ENCODE measurements at regions not wholly inside any gene's neighbourhood (a gene's known extent, or its start where the extent isn't known, plus 50 kb on each side); places are given as distances from the start of the nearest gene placed in this dataset.

DNA sequence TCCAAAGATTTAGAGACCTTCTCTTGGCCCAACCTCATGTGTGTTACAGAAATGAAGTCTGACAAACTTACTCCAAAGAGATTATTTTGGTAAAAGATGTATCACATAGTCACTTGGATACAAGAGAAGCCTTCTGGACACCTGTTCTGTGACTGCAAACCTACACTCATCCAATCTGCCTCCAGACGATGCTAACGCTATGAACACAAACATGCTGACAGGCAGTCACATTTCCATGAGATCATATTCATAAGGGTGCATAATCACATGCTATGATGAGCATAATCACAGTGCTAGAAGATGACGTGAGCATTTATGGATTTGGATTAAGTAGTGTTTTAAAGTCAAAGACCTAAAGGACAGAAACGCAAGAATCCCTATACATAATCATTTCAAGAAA, 340.2 kb downstream of the HACE1 start:
- TF ChIP-seq, protein P1, sequence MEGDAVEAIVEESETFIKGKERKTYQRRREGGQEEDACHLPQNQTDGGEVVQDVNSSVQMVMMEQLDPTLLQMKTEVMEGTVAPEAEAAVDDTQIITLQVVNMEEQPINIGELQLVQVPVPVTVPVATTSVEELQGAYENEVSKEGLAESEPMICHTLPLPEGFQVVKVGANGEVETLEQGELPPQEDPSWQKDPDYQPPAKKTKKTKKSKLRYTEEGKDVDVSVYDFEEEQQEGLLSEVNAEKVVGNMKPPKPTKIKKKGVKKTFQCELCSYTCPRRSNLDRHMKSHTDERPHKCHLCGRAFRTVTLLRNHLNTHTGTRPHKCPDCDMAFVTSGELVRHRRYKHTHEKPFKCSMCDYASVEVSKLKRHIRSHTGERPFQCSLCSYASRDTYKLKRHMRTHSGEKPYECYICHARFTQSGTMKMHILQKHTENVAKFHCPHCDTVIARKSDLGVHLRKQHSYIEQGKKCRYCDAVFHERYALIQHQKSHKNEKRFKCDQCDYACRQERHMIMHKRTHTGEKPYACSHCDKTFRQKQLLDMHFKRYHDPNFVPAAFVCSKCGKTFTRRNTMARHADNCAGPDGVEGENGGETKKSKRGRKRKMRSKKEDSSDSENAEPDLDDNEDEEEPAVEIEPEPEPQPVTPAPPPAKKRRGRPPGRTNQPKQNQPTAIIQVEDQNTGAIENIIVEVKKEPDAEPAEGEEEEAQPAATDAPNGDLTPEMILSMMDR (IDR thresholded peaks at IDR 0.05; ENCODE audit: low read depth, low read length), result no peak
- H3K4me3 ChIP-seq (ENCODE audit: low read depth, low read length), result no peak overlapping the region

DNA sequence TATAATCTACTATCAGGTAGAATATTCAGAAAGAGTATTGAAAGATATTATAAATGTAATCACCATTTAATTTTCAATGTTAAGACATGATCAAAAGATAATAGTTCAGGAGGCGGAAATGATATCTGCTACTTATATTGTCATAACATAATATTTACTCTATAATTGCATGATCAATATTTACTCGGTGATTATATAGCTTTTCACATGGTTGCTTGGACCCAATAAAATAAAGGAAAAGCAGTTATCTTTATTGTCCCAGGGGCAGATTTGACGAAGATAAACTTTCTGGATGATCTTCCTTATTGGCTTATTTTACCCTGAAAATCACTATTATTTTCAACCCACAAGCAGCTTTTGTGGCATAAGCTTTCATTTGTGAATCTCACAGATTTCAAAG, 350.4 kb downstream of the HACE1 start:
- no peak overlapping the region for H3K4me3 ChIP-seq (ENCODE audit: low read depth, low read length)
- TF ChIP-seq, protein P1 (IDR thresholded peaks at IDR 0.05; ENCODE audit: low read depth, low read length), result no peak

DNA sequence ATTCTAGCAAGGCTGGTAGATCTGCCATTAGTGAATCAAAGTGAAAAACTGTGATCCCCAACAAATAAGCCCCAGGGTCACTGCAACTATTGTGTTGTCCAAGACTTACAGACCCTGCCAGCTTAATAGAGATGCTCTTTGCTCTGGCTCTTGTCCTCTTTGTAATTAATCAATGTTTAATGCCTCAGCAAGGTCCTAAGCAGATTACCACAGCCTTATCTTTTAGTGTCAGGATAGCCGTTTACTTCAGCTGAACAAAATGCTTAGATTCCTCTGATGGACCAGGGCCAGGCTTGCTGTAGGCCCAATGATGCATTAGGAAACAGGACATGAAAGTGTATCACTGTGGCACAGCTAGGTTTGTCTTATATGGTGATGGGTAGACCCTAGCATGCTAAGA, 353.3 kb downstream of the HACE1 start:
- TF ChIP-seq, protein P1 (IDR thresholded peaks at IDR 0.05; ENCODE audit: low read depth, low read length), result no peak
- no peak overlapping the region for H3K4me3 ChIP-seq (ENCODE audit: low read depth, low read length)

DNA sequence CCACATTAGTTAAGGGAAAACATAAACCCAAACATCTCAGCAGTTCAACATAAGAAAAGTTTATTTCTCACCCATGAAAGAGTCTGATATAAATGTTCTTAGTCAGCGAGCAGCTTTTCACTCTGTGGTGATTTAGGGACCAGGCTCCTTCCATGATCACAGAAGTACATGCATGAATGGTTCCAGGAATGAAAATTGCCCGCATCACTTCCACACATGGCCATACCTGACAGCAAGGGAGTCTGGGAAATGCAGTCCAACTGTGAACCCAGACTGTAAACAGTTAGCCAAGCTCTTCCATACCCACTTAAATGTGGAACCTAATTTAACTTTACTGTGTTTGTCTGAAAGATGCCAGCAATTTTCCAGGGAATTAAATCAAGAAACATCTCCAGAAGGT, 353.9 kb downstream of the HACE1 start:
- TF ChIP-seq, protein P1 (IDR thresholded peaks at IDR 0.05; ENCODE audit: low read depth, low read length), result no peak
- H3K4me3 ChIP-seq (ENCODE audit: low read depth, low read length), result no peak overlapping the region

DNA sequence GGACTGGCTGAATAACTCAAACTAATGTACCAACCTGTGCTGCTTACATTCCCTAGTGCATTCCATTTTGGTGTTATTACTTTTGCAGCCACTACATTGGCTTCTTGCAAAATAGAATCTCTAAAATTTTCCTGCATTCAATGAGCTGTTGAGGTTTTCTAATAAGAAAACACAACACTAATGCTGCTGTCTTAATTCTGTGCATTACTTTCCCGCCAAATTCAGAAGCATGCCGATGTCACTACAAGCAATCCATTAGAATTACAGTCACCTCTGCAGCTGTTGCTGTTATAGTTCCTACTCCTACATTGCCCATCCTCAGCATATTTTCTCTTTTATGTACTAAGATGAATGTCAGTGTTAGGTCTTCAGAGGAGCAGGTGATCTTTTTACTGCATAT, 359.5 kb downstream of the HACE1 start:
- H3K4me3 ChIP-seq (ENCODE audit: low read depth, low read length), result no peak overlapping the region
- TF ChIP-seq, protein P1 (IDR thresholded peaks at IDR 0.05; ENCODE audit: low read depth, low read length), result no peak

DNA sequence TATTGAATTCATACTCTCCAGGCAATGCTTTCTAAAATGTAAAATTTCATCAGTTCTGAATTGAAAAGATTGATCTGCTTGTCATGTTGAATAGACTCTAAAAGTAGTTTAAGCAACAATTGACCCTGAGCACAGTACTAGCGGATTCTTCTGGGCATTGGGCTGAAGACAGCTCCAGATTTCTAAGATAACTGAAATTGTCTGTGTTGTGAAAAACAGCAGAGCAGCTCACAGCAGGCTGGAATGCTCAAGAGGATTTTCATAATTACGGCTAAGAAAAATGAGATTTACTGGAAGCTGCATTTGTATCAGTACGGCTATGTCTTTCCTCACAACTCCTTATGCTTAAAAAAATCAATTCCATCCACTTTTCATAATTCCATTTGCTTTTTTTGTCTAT, 373.7 kb downstream of the HACE1 start:
- TF ChIP-seq, protein P1 (IDR thresholded peaks at IDR 0.05; ENCODE audit: low read depth, low read length), result no peak
- H3K4me3 ChIP-seq (ENCODE audit: low read depth, low read length), result no peak overlapping the region

DNA sequence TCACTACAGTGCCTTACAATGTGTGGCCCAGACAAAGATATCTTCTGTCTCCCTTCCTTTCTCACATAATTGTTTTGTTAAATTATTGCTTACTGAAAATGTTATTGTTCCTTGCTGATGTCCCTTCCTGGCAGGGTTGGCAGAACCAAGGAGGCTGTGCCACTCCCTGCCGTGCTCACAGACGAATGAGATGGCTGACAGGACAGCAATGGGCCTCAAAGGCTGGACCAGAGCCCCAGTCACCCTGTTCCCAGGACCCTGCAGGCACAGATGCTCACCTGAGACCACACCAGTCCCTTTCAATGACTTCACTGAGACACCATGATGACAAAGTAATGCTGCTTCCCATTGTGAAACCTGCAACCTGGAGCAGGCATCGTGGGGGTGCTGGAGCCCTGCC, 375.1 kb downstream of the HACE1 start:
- H3K4me3 ChIP-seq (ENCODE audit: low read depth, low read length), result no peak overlapping the region
- TF ChIP-seq, protein P1 (IDR thresholded peaks at IDR 0.05; ENCODE audit: low read depth, low read length), result no peak
